Gastroesophageal sphincter (tissue), 4 donors: ENCODE measurements at regions not wholly inside any gene's neighbourhood (a gene's known extent, or its start where the extent isn't known, plus 50 kb on each side); places are given as distances from the start of the nearest gene placed in this dataset.

Experiments used
- ATAC-seq: fragments of 150-250 bp; one replicate; pipeline ENCODE4 v1.9.1; 2016; ENCODE audit warnings: mild to moderate bottlenecking, moderate library complexity
- H3K27ac ChIP-seq, 4 donors: fragments of 200-600 bp; sonication (generic) in 3 of 4; 1 replicate in 3 of 4; 2 replicates in 1 of 4; pipeline ENCODE4 v1.5.1; 2016 to 2019
- H3K27me3 ChIP-seq: fragments of 200-600 bp; sonication (generic); one replicate; pipeline ENCODE4 v1.5.1; 2019
- H3K36me3 ChIP-seq, 2 donors: fragments of 200-600 bp; sonication (generic); one replicate each; pipeline ENCODE4 v1.5.1; 2019; ENCODE audit warnings: control low read depth in 1 of 2
- H3K4me1 ChIP-seq, 3 donors: fragments of 200-600 bp; sonication (generic); 1 replicate in 2 of 3; 2 replicates in 1 of 3; pipeline ENCODE4 v1.5.1; 2016 to 2019; ENCODE audit warnings: control low read depth in 2 of 3
- H3K4me3 ChIP-seq, 2 donors: fragments of 200-600 bp; sonication (generic); one replicate each; pipeline ENCODE4 v1.5.1; 2019; ENCODE audit warnings: mild to moderate bottlenecking in 1 of 2, moderate library complexity in 1 of 2
- H3K9me3 ChIP-seq, 3 donors: fragments of 200-600 bp; sonication (generic); one replicate each; pipeline ENCODE4 v1.5.1; 2017 to 2019; ENCODE audit warnings: control low read depth in 2 of 3
- CTCF ChIP-seq, 4 experiments: fragments of 200-600 bp in 2 of 4; fragments of 450-650 bp in 2 of 4; sonication (generic) in 1 of 4; IDR thresholded peaks; one replicate each; pipeline ENCODE4 v1.5.1; 2017 to 2019; ENCODE audit warnings: antibody characterized with exemption in 4 of 4, mild to moderate bottlenecking in 2 of 4, moderate library complexity in 2 of 4
- EP300 ChIP-seq: sonication (generic); formaldehyde crosslinking; IDR thresholded peaks from one replicate; pipeline ENCODE4 v1.6.1; 2017; ENCODE audit warnings: antibody characterized with exemption, mild to moderate bottlenecking
- POLR2A ChIP-seq, 2 donors: fragments of 450-650 bp; IDR thresholded peaks; one replicate each; pipeline ENCODE4 v1.6.1; 2017; ENCODE audit warnings: antibody characterized with exemption in 2 of 2, mild to moderate bottlenecking in 2 of 2, moderate library complexity in 1 of 2
- POLR2AphosphoS5 ChIP-seq: sonication (generic); formaldehyde crosslinking; IDR thresholded peaks from one replicate; pipeline ENCODE4 v1.6.1; 2017; ENCODE audit warnings: antibody characterized with exemption
- WGBS, 2 donors: methylation state at CpG; one replicate each; pipeline ENCODE4 v1.1.5; 2018; ENCODE audit warnings: low coverage in 1 of 2; 5-methylcytosine and 5-hydroxymethylcytosine counted together

DNA sequence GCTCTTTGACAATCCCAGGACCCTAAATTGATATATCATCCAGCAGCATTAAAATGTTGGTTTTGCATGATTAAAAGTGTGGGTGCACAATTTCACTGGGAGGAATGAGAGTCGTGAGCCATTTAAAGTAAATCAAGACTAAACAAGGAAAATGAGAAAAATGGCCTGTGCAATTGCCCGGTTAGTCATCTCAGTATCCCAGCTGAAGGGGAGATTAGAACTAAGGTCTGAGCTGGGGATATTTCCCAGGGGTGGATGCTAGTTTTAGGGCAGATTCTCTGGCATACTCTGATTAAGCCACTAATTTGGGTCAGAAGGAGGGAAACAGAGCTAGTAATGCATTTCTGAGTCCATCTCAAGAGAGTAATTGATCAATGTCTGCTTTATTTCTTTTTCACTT, 177.2 kb downstream of the EN1 start:
- WGBS, 2 donors, result 32 to 46% methylated on average over 2 of the region's 2 CpGs
- ATAC-seq, result no peak
- H3K9me3 ChIP-seq, result no peaks in the 10 kb centered on the region
- TF ChIP-seq EP300 (no peak), POLR2A (IDR thresholded peaks at IDR 0.05) (no peak), CTCF (IDR thresholded peaks at IDR 0.05) (no peak), POLR2AphosphoS5 (no peak)
- H3K27ac ChIP-seq, result no peak overlapping the region
- no peaks in the 10 kb centered on the region for H3K36me3 ChIP-seq
- no peak overlapping the region for H3K4me3 ChIP-seq
- no peaks in the 10 kb centered on the region for H3K27me3 ChIP-seq
- H3K4me1 ChIP-seq, result peaks cover 0 to 17% (median 9%) of the 10 kb centered on the region in 3 donors

- ATAC-seq, result no peak
- H3K4me1 ChIP-seq, result peaks cover 0 to 17% (median 9%) of the 10 kb centered on the region in 3 donors
- H3K4me3 ChIP-seq, result no peak overlapping the region
- no peaks in the 10 kb centered on the region for H3K27me3 ChIP-seq
- no peak overlapping the region for H3K27ac ChIP-seq
- H3K36me3 ChIP-seq, result no peaks in the 10 kb centered on the region
- H3K9me3 ChIP-seq, result no peaks in the 10 kb centered on the region
- no peak for TF ChIP-seq EP300
- TF ChIP-seq POLR2A (IDR thresholded peaks at IDR 0.05), result no peak
- no peak for TF ChIP-seq POLR2AphosphoS5
- TF ChIP-seq CTCF (IDR thresholded peaks at IDR 0.05), result no peak
Observed at GRCh38 chr2:118669654-118670053, 177.8 kb downstream of the EN1 start.

GRCh38 chr2:118668431-118669424, 178.7 kb downstream of the EN1 start:
- ATAC-seq, result peak; percentile 51
- H3K9me3 ChIP-seq, result no peaks in the 10 kb centered on the region
- 52 to 53% methylated on average over 8 of the region's 9 CpGs for WGBS, 2 donors
- TF ChIP-seq POLR2A (IDR thresholded peaks at IDR 0.05), result no peak
- no peak for TF ChIP-seq CTCF (IDR thresholded peaks at IDR 0.05)
- no peak for TF ChIP-seq POLR2AphosphoS5
- no peaks in the 10 kb centered on the region for H3K27me3 ChIP-seq
- no peak overlapping the region for H3K4me3 ChIP-seq
- H3K27ac ChIP-seq, result peak overlapping the region in 1 of 4 donors; percentile 28
- H3K36me3 ChIP-seq, result no peaks in the 10 kb centered on the region
- H3K4me1 ChIP-seq, result peaks cover 0 to 17% (median 9%) of the 10 kb centered on the region in 3 donors

GRCh38 chr2:118667964-118668363, 179.5 kb downstream of the EN1 start:
- peaks cover 0 to 17% (median 9%) of the 10 kb centered on the region in 3 donors for H3K4me1 ChIP-seq
- H3K9me3 ChIP-seq, result no peaks in the 10 kb centered on the region
- no peak overlapping the region for H3K4me3 ChIP-seq
- H3K27ac ChIP-seq, result peak overlapping the region in 1 of 4 donors; percentile 28
- TF ChIP-seq EP300 (no peak), CTCF (IDR thresholded peaks at IDR 0.05) (no peak), POLR2AphosphoS5 (no peak), POLR2A (IDR thresholded peaks at IDR 0.05) (no peak)
- H3K27me3 ChIP-seq, result no peaks in the 10 kb centered on the region
- peak; percentile 42 for ATAC-seq
- no peaks in the 10 kb centered on the region for H3K36me3 ChIP-seq
- WGBS, 2 donors, result 60 to 83% methylated on average over 1 to 5 of the region's 6 CpGs

- no peak for ATAC-seq
- H3K4me1 ChIP-seq, result peaks cover 0 to 17% (median 9%) of the 10 kb centered on the region in 3 donors
- H3K9me3 ChIP-seq, result no peaks in the 10 kb centered on the region
- no peaks in the 10 kb centered on the region for H3K36me3 ChIP-seq
- TF ChIP-seq EP300 (no peak), POLR2AphosphoS5 (no peak), CTCF (IDR thresholded peaks at IDR 0.05) (no peak), POLR2A (IDR thresholded peaks at IDR 0.05) (no peak)
- H3K27ac ChIP-seq, result no peak overlapping the region
- no peak overlapping the region for H3K4me3 ChIP-seq
- WGBS, 2 donors, result 82 to 91% methylated on average over 2 of the region's 2 CpGs
- no peaks in the 10 kb centered on the region for H3K27me3 ChIP-seq
Observed at GRCh38 chr2:118667348-118667747, 180.1 kb downstream of the EN1 start.
